ENCODE measurements at regions not wholly inside any gene's neighbourhood (a gene's known extent, or its start where the extent isn't known, plus 50 kb on each side); places are given as distances from the start of the nearest gene placed in this dataset.

DNA sequence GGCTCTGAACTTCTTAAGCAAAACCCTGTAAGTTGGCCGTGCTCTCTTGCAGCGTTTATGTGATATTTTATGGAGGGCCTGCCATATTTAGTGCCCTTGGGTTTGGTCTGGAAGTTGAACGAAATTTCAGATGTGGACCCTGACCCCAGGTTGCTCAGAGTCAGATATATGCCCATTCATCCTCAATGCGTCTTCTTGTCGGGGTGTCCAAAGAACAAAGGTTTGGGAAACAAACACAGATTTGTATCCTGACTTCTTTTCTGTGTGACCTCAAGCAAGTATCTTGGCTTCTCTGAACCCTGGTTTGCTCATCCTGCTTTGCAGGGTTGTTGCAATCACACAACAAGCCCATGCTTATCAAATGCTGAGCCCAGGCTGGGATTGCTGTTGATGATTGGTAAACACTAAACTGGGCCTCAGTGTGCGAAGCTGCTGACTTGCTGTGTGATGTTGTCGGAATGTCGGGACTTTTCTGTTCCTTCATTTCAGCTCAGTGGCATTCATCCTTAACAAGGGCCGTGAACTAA lies 103.5 kb upstream of the PTPN1 start:
- TF ChIP-seq, protein P1, sequence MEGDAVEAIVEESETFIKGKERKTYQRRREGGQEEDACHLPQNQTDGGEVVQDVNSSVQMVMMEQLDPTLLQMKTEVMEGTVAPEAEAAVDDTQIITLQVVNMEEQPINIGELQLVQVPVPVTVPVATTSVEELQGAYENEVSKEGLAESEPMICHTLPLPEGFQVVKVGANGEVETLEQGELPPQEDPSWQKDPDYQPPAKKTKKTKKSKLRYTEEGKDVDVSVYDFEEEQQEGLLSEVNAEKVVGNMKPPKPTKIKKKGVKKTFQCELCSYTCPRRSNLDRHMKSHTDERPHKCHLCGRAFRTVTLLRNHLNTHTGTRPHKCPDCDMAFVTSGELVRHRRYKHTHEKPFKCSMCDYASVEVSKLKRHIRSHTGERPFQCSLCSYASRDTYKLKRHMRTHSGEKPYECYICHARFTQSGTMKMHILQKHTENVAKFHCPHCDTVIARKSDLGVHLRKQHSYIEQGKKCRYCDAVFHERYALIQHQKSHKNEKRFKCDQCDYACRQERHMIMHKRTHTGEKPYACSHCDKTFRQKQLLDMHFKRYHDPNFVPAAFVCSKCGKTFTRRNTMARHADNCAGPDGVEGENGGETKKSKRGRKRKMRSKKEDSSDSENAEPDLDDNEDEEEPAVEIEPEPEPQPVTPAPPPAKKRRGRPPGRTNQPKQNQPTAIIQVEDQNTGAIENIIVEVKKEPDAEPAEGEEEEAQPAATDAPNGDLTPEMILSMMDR (IDR thresholded peaks at IDR 0.05; ENCODE audit: extremely low read depth, missing control alignments), result no peak
- DNase-seq (ENCODE audit: low spot score), result no peak

DNA sequence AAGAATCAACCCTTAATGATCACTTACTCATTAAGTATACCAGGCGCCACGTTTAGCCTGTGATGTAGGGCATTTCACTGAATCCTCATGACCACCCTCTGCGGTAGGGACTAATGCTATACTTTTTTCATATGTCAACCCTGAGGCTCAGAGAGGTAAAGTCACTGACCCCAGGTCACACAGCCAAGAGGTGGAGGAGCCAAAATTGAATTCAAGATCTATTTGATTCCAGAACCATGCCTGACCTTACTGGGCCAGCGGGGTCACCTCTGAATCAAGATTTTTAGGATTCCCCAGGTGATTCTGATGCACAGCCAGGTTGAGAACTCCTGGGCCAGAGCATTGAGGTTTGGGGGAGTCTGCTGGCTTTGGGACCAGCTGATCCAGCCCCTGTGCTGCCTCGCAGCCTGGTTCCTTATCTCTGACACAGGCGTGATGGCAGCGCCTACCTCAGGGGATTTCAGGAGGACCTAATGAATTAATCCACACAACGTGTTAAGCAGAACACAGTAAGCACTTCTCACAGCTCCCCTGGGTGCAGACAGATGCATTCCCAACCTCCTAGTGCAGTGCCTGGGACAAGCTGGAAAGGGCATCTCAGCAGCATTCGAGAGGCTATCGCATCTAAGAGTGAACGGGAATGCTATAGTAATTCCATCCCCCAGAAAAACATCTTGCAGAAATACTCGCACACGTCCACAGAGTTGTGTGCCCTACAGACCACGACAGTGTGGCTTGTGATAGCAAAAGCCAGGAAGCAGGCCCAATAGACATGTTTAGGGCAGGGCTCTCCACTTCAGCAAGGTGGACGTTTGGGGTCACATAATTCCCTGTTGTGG lies 101.4 kb upstream of the PTPN1 start:
- TF ChIP-seq, protein P1 (IDR thresholded peaks at IDR 0.05; ENCODE audit: extremely low read depth, missing control alignments), result no peak
- DNase-seq (ENCODE audit: low spot score), result no peak

GRCh38 chr20:50409495-50409894 lies 100.7 kb upstream of the PTPN1 start:
- no peak for DNase-seq (ENCODE audit: low spot score)
- TF ChIP-seq, protein P1 (IDR thresholded peaks at IDR 0.05; ENCODE audit: extremely low read depth, missing control alignments), result no peak

DNA sequence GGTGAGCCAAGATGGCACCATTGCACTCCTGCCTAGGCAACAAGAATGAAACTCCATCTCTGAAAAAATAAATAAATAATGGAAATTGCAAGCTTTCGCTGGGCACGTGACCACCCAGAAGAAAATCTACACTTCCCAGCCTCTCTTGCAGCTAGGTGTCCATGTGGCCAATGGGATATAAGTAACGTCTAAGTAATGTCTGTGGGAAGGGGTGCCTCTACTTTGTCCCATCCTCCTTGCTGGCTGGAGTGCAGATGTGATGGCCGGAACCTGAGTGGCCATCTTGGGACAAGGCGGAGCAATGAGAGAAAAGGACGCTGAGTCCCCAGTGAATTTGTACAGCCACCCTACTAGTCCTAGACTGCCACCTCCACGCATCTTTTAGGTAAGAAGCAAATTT lies 99.8 kb upstream of the PTPN1 start:
- TF ChIP-seq, protein P1 (IDR thresholded peaks at IDR 0.05; ENCODE audit: extremely low read depth, missing control alignments), result no peak
- no peak for DNase-seq (ENCODE audit: low spot score)

GRCh38 chr20:50412069-50412468 lies 98.1 kb upstream of the PTPN1 start:
- no peak for DNase-seq (ENCODE audit: low spot score)
- TF ChIP-seq, protein P1 (IDR thresholded peaks at IDR 0.05; ENCODE audit: extremely low read depth, missing control alignments), result no peak

- TF ChIP-seq, protein P1 (IDR thresholded peaks at IDR 0.05; ENCODE audit: extremely low read depth, missing control alignments), result no peak
- no peak for DNase-seq (ENCODE audit: low spot score)
Observed at GRCh38 chr20:50412499-50412898, 97.7 kb upstream of the PTPN1 start.

- TF ChIP-seq, protein P1 (IDR thresholded peaks at IDR 0.05; ENCODE audit: extremely low read depth, missing control alignments), result no peak
- DNase-seq (ENCODE audit: low spot score), result no peak
Observed at GRCh38 chr20:50413088-50413500, 97.1 kb upstream of the PTPN1 start.
